ENCODE measurements at regions not wholly inside any gene's neighbourhood (a gene's known extent, or its start where the extent isn't known, plus 50 kb on each side); places are given as distances from the start of the nearest gene placed in this dataset.

GRCh38 chr15:29939404-29939803 lies 117.1 kb upstream of the TJP1 start:
- TF ChIP-seq CTCF (IDR thresholded peaks at IDR 0.05; ENCODE audit: low read length) = no peak
- TF ChIP-seq EZH2 (IDR thresholded peaks at IDR 0.05; ENCODE audit: borderline replicate concordance, low read length) = no peak
